PC-9 (cell line): ENCODE measurements at regions not wholly inside any gene's neighbourhood (a gene's known extent, or its start where the extent isn't known, plus 50 kb on each side); places are given as distances from the start of the nearest gene placed in this dataset.

Experiments
- CTCF ChIP-seq: fragments of 200-600 bp; sonication (generic); conservative IDR thresholded peaks from 2 replicates; pipeline ENCODE4 v1.6.1; 2017; ENCODE audit warnings: mixed run types, antibody characterized with exemption, mild to moderate bottlenecking, moderate library complexity
- EZH2 ChIP-seq: fragments of 200-600 bp; sonication (generic); IDR thresholded peaks from 2 replicates; pipeline ENCODE4 v1.8.0; 2017; ENCODE audit warnings: antibody characterized with exemption, low read depth

GRCh38 chr18:38368246-38368645, 802.6 kb upstream of the CELF4 start:
- TF ChIP-seq CTCF (no peak), EZH2 (no peak)
